ENCODE measurements at regions not wholly inside any gene's neighbourhood (a gene's known extent, or its start where the extent isn't known, plus 50 kb on each side); places are given as distances from the start of the nearest gene placed in this dataset.

GRCh38 chr5:101404531-101404930 is 501.4 kb upstream of the ST8SIA4 start:
- Mint-ChIP-seq H3K27ac (no peak overlapping the region), H3K27me3 (ENCODE audit: insufficient read depth, low read depth, poor library complexity) (no peaks in the 10 kb centered on the region), H3K36me3 (ENCODE audit: low read depth) (no peaks in the 10 kb centered on the region), H3K4me3 (no peak overlapping the region), H3K9me3 (no peaks in the 10 kb centered on the region; the same call in 2 of the 3 replicates), H3K4me1 (peaks cover 4% of the 10 kb centered on the region; the same call in 2 of the 3 replicates)
- TF ChIP-seq CTCF (conservative IDR thresholded peaks at IDR 0.05; ENCODE audit: low read depth in 2 of 2) = no peak
- no peak for TF ChIP-seq CREB1 (CRISPR knock-in tag; IDR thresholded peaks at IDR 0.05; ENCODE audit: low read depth)
- TF ChIP-seq REST (IDR thresholded peaks at IDR 0.05; ENCODE audit: unreplicated experiment) = no peak
- TF ChIP-seq POLR2AphosphoS5 (IDR thresholded peaks at IDR 0.05; ENCODE audit: low read depth) = no peak
- no peak for TF ChIP-seq EZH2 (IDR thresholded peaks at IDR 0.05; ENCODE audit: low read depth, unreplicated experiment)
- TF ChIP-seq NANOG (IDR thresholded peaks at IDR 0.05; ENCODE audit: borderline replicate concordance) = no peak
- TF ChIP-seq JUNB (IDR thresholded peaks at IDR 0.05; ENCODE audit: unreplicated experiment) = no peak
- TF ChIP-seq ETS1 (IDR thresholded peaks at IDR 0.05) = no peak
- TF ChIP-seq STAT1 (IDR thresholded peaks at IDR 0.05; ENCODE audit: unreplicated experiment) = no peak
- TF ChIP-seq ZNF114 (CRISPR knock-in tag; IDR thresholded peaks at IDR 0.05) = no peak
- no peak for TF ChIP-seq ZNF462 (CRISPR knock-in tag; IDR thresholded peaks at IDR 0.05)
- TF ChIP-seq EZH2phosphoT487 (IDR thresholded peaks at IDR 0.05; ENCODE audit: unreplicated experiment) = no peak
- no peak for TF ChIP-seq ZNF331 (CRISPR knock-in tag; IDR thresholded peaks at IDR 0.05; ENCODE audit: low read depth)
- no peaks in the 10 kb centered on the region for H3K36me3 ChIP-seq (ENCODE audit: insufficient read depth)
- DNase-seq (ENCODE audit: low spot score) (no peak), ATAC-seq (no peak)
- no peak overlapping the region for H3K4me3 ChIP-seq
- H3F3A ChIP-seq (replicated peaks; ENCODE audit: low read depth) = no peaks in the 10 kb centered on the region
- H4K20me1 ChIP-seq (replicated peaks; ENCODE audit: insufficient read depth) = no peaks in the 10 kb centered on the region
- no peaks in the 10 kb centered on the region for H3K79me2 ChIP-seq (replicated peaks; ENCODE audit: insufficient read depth)
- H3K27me3 ChIP-seq (ENCODE audit: insufficient read depth) = no peaks in the 10 kb centered on the region
- no peaks in the 10 kb centered on the region for H3K4me1 ChIP-seq (ENCODE audit: insufficient read depth)
- H3K9me2 ChIP-seq (ENCODE audit: insufficient read depth) = no peaks in the 10 kb centered on the region
- H3K27ac ChIP-seq (ENCODE audit: low read depth) = no peak overlapping the region
- H2AFZ ChIP-seq = no peak overlapping the region
- no peak overlapping the region for H3K4me2 ChIP-seq
